ENCODE measurements at regions not wholly inside any gene's neighbourhood (a gene's known extent, or its start where the extent isn't known, plus 50 kb on each side); places are given as distances from the start of the nearest gene placed in this dataset.
"Not testable (repeated sequence)": the region's sequence is repeated elsewhere in the genome, so short reads cannot be mapped to it uniquely, and the experiment has no call there.

GRCh38 chr9:75551861-75552260, 338.6 kb upstream of the PCSK5 start:
- TF ChIP-seq POLR2AphosphoS5 (IDR thresholded peaks at IDR 0.05): no peak
- TF ChIP-seq SMC3 (conservative IDR thresholded peaks at IDR 0.05; ENCODE audit: poor library complexity): no peak
- TF ChIP-seq, protein P1, sequence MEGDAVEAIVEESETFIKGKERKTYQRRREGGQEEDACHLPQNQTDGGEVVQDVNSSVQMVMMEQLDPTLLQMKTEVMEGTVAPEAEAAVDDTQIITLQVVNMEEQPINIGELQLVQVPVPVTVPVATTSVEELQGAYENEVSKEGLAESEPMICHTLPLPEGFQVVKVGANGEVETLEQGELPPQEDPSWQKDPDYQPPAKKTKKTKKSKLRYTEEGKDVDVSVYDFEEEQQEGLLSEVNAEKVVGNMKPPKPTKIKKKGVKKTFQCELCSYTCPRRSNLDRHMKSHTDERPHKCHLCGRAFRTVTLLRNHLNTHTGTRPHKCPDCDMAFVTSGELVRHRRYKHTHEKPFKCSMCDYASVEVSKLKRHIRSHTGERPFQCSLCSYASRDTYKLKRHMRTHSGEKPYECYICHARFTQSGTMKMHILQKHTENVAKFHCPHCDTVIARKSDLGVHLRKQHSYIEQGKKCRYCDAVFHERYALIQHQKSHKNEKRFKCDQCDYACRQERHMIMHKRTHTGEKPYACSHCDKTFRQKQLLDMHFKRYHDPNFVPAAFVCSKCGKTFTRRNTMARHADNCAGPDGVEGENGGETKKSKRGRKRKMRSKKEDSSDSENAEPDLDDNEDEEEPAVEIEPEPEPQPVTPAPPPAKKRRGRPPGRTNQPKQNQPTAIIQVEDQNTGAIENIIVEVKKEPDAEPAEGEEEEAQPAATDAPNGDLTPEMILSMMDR (IDR thresholded peaks at IDR 0.05; ENCODE audit: poor library complexity, severe bottlenecking): no peak
- no peak for TF ChIP-seq REST (IDR thresholded peaks at IDR 0.05; ENCODE audit: borderline replicate concordance)
- no peak for TF ChIP-seq EZH2 (IDR thresholded peaks at IDR 0.05; ENCODE audit: borderline replicate concordance, insufficient read depth, low read length, poor library complexity, severe bottlenecking)
- TF ChIP-seq RAD21 (conservative IDR thresholded peaks at IDR 0.05): no peak
- no peak for TF ChIP-seq EP300 (conservative IDR thresholded peaks at IDR 0.05; ENCODE audit: poor library complexity, severe bottlenecking)
- Histone ChIP-seq H3K9me2 (ENCODE audit: insufficient read depth, low read length) (no peaks in the 10 kb centered on the region), H3K4me3 (ENCODE audit: low read length) (no peak overlapping the region)

DNA sequence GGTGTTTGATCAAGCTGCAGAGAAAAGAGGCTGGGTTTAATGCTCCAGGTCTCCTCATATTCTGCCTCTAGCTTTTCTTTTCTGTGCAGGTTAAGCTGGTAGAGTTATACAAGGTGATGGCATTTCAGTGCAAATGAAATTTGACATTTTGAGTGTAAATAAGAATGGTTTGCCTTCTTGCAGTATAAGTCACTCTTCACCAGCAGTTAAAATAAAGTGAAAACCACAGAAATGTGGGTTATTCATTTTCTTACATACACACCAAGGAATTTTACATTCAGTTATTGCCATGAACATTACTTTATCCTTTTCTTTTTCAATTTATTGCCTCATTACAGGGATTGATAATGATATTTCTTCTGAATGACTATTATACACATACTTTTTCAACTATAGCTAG, 337.5 kb upstream of the PCSK5 start:
- no peaks in the 10 kb centered on the region for H3K36me3 ChIP-seq (ENCODE audit: insufficient read depth, low read length)
- H3K9ac ChIP-seq (ENCODE audit: low read length): no peak overlapping the region
- H3K4me3 ChIP-seq (ENCODE audit: low read length): no peak overlapping the region
- no peaks in the 10 kb centered on the region for H3F3A ChIP-seq (ENCODE audit: insufficient read depth, low read length, poor library complexity, severe bottlenecking)
- H3K27me3 ChIP-seq (ENCODE audit: insufficient read depth, low read depth, low read length): no peaks in the 10 kb centered on the region
- no peak overlapping the region for H3K27ac ChIP-seq (ENCODE audit: low read length)
- no peak overlapping the region for H2AFZ ChIP-seq (ENCODE audit: low read depth, low read length)
- no peaks in the 10 kb centered on the region for H3K79me2 ChIP-seq (replicated peaks; ENCODE audit: insufficient read depth, low read length)
- no peak overlapping the region for H3K4me2 ChIP-seq (ENCODE audit: low read length)
- H3K9me3 ChIP-seq (ENCODE audit: low read length): no peaks in the 10 kb centered on the region
- H4K20me1 ChIP-seq (ENCODE audit: insufficient read depth): no peaks in the 10 kb centered on the region
- TF ChIP-seq REST (IDR thresholded peaks at IDR 0.05; ENCODE audit: borderline replicate concordance) (no peak), EZH2 (IDR thresholded peaks at IDR 0.05; ENCODE audit: borderline replicate concordance, insufficient read depth, low read length, poor library complexity, severe bottlenecking) (no peak), SMC3 (conservative IDR thresholded peaks at IDR 0.05; ENCODE audit: poor library complexity) (no peak), EP300 (conservative IDR thresholded peaks at IDR 0.05; ENCODE audit: poor library complexity, severe bottlenecking) (no peak), MXI1 (conservative IDR thresholded peaks at IDR 0.05; ENCODE audit: poor library complexity, severe bottlenecking) (no peak), POLR2AphosphoS5 (IDR thresholded peaks at IDR 0.05) (no peak), TAF1 (IDR thresholded peaks at IDR 0.05; ENCODE audit: low read depth) (no peak), RAD21 (conservative IDR thresholded peaks at IDR 0.05) (no peak)
- TF ChIP-seq, protein P1 (IDR thresholded peaks at IDR 0.05; ENCODE audit: poor library complexity, severe bottlenecking): no peak
- H3K9me2 ChIP-seq (ENCODE audit: insufficient read depth, low read length): no peaks in the 10 kb centered on the region

More at GRCh38 chr9:75551861-75552260, 338.6 kb upstream of the PCSK5 start:
- no peaks in the 10 kb centered on the region for H3K27me3 ChIP-seq (ENCODE audit: insufficient read depth, low read depth, low read length)
- no peak overlapping the region for H2AFZ ChIP-seq (ENCODE audit: low read depth, low read length)
- no peaks in the 10 kb centered on the region for H3F3A ChIP-seq (ENCODE audit: insufficient read depth, low read length, poor library complexity, severe bottlenecking)
- no peaks in the 10 kb centered on the region for H3K79me2 ChIP-seq (replicated peaks; ENCODE audit: insufficient read depth, low read length)
- H3K36me3 ChIP-seq (ENCODE audit: insufficient read depth, low read length): no peaks in the 10 kb centered on the region
- no peaks in the 10 kb centered on the region for H3K9me3 ChIP-seq (ENCODE audit: low read length)
- H3K4me2 ChIP-seq (ENCODE audit: low read length): no peak overlapping the region
- no peak overlapping the region for H3K27ac ChIP-seq (ENCODE audit: low read length)
- no peak overlapping the region for H3K9ac ChIP-seq (ENCODE audit: low read length)
- no peaks in the 10 kb centered on the region for H4K20me1 ChIP-seq (ENCODE audit: insufficient read depth)

DNA sequence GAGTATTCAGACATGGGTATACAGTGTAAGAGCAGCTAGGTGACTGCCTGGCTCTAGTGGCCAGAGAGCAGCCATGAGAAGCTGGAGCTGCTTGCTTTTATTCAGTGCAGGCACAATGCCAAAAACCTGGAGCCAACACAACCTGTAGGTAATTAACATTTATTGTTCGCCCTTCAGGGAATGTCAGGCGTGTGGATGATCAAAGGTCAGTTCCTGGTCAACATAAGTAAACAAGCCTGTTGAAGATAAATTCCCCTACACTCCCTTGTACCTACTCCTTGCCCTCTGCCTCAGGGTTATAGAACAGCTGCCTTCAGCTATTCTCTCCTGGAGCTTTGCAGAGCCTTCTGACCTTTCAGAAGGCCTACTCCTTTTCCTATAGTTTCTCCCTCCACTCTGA, 323.7 kb upstream of the PCSK5 start:
- H3K4me2 ChIP-seq (ENCODE audit: low read length); H3K36me3 ChIP-seq (ENCODE audit: insufficient read depth, low read length); H3K9me3 ChIP-seq (ENCODE audit: low read length); H3F3A ChIP-seq (ENCODE audit: insufficient read depth, low read length, poor library complexity, severe bottlenecking); H2AFZ ChIP-seq (ENCODE audit: low read depth, low read length); H3K9me2 ChIP-seq (ENCODE audit: insufficient read depth, low read length); H4K20me1 ChIP-seq (ENCODE audit: insufficient read depth); H3K27me3 ChIP-seq (ENCODE audit: insufficient read depth, low read depth, low read length); H3K9ac ChIP-seq (ENCODE audit: low read length); H3K27ac ChIP-seq (ENCODE audit: low read length); H3K79me2 ChIP-seq (replicated peaks; ENCODE audit: insufficient read depth, low read length); H3K4me3 ChIP-seq (ENCODE audit: low read length): not testable (repeated sequence)
